ENCODE measurements at regions not wholly inside any gene's neighbourhood (a gene's known extent, or its start where the extent isn't known, plus 50 kb on each side); places are given as distances from the start of the nearest gene placed in this dataset.
"Not testable (repeated sequence)": the region's sequence is repeated elsewhere in the genome, so short reads cannot be mapped to it uniquely, and the experiment has no call there.

DNA sequence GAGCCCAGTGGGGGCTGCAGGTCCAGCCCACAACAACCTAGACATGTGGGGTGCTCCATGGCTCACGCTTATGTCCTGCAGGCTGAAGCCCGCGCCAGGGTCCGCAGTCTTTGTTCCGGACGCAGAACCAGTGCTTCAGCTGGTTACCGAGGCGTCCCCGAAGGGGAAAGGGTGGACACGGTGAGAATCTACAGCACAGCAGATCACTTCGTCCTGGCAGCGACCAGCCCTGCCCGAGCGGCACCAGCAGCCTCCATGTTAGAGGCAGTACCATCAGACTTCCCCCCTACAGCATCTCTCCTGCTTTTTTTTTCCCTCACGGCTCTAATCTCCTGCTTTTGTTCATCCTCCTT lies 1736.4 kb downstream of the TP53TG3F start:
- no peak for DNase-seq

DNA sequence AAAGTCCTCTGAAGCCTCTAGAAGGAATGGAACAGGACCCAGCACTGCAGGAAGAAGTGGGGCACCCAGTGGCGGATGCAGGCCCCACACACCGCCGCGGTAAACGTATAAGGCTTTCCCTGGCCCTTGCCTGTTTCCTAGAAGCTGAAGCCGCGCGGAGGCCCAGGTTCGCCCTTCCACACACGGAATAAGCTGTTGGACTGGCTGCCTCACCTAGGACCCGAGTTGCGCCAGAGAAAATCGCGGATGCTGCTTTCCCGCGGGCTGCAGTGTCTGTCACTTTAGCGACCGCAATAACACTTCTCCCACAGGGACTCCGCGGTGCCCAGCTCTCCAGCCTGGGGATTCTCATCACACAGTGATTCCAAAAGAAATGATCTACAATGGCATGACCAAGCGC lies 1736.9 kb downstream of the TP53TG3F start:
- DNase-seq = no peak

DNA sequence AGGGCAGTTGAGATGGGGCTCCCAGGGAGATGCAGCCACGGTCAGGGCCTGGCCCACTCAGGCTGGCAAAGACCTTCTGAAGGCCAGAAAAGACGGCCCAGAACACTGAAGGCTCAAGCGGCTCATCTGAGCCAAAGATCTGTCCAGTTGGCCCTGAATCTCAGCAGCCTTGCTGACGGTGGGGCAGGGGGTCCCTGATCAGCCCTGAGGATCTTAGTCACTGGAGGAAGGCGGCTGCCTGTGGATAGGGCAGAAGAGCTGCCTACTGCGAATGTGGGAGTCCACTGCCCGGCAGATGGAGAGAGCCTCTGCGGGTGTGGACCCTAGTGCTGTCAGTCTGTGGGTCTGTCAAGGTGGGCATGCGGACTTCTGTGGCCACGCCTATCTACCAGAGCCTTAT lies 1738.2 kb downstream of the TP53TG3F start:
- no peak for DNase-seq

DNA sequence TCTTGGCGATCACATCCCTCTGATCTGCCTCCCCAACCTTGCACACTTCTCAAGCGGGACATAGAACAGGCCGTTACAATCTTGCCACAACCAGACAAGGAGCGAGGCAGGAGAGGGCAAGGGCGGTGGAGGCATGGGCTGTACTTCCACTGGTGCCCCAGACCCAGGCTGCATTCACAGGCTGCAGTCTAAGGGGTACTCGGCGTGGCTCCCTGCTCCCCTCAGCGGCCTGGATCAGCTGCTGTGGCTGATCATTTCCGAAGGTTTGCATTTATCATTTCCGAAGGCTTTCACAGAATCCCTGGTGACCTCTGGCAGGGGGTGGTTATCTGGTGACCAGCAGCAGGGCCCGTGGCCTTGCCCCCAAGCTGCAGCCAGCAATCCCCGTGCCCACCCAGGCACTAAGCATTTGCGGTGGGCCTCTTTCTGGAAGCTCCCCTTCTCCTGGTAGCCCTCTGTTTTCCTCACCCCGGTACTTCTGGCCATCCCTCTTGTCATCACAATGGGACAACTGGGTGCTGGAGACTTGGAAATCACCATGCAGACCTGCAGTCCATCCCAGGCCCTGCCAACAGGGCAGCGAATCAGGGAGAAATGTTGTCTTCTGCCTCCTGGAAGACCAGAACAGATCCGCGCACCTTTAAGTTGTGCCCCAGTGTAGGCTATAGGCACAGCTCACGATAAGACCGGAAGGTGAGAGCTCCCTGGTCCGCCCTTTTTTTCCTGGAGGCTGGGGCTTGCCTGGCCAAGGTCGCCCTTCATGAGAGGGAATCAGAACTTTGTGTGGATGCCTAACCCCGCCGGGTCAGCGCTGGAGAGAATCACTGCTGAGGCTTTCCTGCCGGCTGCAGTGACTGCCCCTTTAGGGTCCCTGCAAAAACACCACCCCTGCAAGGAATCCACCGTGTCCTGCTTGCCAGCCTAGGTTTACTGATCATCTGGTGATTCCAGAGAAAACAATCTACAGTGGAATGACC lies 1739.1 kb downstream of the TP53TG3F start:
- DNase-seq = no peak

DNA sequence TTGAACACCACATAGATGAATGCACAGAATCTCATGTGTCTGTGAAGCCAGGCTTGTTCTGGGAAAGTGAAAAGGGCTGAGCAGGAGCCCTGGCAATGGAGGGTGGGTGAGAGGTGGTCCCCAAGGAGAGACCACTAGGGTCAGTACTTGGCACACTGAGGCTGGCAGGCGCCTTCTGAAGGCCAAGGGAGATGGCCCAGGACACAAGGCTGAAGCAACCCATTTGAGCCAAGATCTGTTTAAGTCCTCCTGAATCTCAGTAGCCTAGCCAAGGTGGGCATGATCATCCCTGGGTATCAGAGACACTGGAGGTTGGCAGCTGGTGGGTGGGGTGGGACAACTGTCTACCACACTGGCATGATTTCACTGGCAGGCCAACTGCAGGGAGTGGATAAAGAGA lies 1741.2 kb downstream of the TP53TG3F start:
- DNase-seq = no peak

DNA sequence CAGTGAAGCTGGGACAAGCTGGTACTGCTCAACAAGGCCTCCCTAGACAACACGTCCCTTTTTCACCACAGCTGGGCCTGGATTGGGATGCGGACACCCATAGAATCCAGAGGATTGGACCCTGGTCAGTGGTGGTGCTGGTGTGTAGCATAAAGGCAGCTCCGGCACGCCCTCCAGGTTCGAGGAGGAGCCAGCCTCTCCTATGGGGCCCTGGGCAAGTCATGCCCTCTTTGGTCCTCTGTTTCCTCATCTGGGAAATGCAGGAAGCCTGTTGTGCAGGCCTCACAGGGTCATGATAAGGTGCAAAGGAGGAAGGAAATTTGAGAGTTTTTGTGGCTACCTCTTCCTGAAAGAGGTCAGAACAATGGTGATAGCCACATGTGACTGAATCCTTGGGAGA lies 1741.7 kb downstream of the TP53TG3F start:
- DNase-seq = no peak

DNA sequence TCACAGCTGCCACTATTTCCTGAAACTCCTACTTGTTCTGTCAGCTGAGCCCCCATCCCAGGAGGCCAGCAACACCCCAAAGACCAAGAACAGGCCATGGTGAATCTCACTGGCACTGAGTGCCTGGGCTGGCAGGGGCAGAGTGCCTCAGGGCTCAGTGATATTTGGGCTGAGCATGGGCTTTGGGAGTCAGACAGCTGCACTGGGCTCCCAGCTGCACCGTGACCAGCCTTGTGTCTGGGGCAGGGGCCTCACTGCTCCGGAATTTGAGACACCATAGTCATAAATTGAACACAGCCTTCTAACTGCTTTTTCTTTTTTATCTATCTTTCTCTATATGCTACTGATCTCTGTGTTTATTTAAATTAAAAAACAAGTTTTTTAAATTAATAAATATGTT lies 1744.2 kb downstream of the TP53TG3F start:
- no peak for DNase-seq

DNA sequence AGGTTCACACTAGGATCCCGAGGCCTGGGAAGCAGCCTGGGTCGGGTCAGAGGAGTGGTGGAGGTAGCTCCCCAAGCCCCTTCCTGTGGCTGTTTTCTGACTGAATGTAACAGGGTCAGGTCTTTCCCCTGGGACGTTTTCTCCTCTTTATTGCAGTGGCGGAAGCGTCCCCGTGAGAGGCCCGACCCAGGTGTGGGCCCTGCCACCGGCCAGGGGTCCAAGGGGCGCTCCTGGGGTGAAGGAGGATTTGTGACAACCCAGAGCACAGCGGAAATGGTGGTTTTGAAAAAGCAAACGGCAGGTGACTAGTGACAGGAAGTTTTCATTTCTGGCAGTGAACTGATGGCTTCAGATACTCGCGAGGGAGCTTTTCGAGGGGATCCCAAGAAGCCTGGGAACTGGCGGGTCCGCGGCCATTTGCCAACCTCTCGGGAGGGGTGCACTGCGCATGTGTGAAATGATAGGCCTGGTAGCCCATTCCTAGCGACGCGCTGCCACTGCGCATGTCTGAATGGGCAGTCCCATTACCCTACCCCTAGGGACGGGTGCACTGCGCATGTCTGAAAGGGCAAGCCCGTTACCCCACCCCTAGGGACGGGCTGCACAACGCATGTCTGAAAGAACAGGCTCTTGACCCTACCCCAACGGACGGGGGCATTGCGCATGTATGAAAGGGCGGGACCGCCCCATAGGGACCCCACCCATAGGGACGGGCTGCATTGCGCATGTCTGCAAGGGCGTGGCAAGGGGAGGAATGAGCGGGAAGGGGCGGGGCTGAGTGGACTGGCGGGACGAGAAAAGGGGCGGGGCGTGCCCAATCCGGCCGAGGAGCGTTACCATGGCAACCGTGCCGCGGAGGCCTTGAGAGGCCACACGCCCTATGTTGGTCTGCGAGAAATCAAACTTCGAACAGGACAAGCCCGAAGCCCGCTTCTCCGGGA lies 1747.9 kb downstream of the TP53TG3F start:
- no peak for DNase-seq

DNA sequence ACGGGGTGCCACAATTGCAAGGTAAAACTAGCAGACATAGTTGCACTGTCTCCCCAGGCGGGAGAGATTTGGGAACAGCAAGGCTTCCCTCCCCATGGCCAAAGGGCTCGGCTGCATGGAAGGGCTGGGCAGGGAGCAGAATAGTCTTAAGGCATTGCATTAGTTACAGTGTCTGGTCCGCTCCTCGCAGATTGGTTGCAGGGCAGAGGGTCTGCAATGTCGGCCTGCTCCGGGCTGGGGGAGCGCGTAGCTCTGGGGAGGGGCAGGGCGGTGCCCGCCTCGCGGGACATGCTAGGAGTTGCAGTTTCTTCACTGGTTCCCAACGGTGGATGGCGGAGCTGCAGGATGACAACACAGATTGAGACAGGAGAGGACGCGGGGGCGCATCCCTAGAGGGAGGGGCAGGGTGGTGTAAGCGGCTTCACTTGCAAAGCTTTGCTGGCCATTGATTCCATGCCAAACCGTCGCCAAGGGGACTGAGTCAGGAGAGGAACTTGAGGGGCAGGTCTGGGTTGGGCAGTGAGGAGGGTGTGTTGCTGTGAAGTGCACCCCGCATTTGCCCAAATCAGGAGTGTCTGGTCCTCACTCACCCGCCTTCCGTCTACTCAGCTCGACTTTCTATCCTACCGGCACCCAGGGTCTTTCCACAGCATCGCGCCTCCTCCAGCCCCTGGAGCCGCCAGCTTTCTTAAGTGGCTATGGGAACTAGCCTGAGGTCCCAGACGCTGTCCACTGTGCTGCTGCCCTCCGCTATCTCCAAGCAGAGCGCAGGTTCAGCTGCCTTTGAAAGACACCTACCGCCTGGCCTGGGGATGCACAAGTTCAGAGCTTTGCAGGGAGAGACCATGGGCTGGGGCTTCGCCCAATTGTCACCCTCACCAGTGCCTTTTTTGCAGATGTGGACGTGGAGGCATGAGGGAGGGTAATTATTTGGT lies 1748.9 kb downstream of the TP53TG3F start:
- no peak for DNase-seq

DNA sequence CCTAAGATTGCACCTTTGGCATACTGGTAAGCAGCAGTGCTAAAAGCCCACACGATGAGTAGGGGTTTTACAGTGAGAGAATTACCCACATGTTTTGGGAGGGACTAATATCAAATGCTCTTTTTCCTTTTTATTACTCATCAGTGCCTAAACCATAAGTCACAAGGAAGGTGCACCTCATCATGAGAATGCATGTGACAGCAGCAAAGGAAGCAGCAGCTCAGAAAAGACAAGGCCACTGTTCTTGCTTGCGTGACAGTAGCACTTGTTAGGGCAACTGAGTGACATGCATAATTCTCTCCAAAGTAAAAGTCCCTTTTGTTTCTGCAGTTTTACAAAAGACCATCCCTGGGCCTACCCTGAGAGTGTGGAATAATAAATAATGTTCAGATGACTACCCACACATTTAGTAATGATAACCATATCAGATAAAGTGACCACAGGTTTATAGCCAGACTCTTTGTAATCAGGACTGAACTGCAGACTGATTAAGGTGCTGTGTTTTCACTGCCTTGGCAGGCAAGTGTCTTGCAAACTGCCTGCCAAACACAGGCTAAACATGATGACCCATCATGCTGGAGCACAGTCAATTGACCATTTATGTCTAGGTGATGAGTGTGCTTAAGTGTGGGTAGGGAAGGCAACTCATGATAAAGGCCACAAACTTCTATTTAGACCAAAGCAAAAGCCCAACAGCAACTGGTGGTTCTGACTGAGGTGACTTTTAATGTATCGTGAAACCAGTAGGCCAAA lies 1751.4 kb downstream of the TP53TG3F start:
- DNase-seq = no peak

DNA sequence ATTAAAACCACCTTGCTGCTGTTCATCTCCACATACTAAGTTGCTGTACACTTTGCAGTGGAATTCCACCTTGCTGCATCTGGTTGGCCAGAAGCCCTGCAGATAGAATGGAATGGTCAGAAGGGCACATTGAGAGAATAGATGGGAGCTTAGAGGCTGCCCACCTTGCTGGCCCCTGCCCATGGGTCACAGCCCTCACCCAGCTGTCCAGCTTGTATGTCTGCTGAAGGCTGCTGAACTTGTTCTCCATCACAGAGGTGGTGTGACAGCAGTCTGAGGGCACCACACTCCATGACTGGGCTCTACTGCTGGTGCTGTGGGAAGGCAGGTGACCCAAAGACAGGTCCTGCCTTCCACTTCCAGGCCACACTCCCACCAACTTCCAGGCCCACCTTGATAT lies 1755.4 kb downstream of the TP53TG3F start:
- no peak for DNase-seq

DNA sequence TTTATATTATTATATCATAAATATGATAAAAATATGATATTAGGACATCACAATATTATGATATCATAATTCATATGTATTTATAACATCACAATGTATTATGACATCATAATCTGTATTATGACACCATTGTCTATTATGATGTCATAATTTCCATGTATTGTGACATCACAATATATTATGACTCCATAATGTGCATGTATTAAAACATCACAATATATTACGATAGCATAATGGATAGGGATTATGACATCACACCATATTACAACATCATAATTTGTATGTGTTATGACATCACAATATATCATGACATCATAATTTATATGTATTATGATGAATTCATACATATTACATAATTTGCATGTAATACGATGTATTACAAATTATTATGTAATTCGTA lies 1755.9 kb downstream of the TP53TG3F start:
- no peak for DNase-seq

DNA sequence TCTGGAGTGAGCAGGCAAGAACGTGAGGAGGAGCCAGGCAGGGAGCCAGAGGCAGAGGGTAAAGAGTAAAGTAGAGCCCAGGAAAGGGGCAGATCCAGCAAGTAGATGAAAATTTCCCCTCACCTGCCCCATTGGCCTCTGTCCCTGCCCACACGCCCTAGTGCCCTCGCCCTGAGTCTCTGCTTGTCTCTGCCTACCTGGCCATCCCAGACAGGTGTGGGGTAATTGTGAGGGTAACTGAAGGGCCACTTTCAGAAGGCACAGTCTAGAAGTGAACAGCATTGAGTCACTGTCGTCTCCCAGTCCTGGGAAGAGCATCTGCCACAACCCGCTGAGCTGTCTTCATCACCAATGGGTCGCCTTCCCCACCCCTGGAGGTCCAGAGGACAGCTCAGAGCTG lies 1756.8 kb downstream of the TP53TG3F start:
- DNase-seq = not testable (repeated sequence)

DNA sequence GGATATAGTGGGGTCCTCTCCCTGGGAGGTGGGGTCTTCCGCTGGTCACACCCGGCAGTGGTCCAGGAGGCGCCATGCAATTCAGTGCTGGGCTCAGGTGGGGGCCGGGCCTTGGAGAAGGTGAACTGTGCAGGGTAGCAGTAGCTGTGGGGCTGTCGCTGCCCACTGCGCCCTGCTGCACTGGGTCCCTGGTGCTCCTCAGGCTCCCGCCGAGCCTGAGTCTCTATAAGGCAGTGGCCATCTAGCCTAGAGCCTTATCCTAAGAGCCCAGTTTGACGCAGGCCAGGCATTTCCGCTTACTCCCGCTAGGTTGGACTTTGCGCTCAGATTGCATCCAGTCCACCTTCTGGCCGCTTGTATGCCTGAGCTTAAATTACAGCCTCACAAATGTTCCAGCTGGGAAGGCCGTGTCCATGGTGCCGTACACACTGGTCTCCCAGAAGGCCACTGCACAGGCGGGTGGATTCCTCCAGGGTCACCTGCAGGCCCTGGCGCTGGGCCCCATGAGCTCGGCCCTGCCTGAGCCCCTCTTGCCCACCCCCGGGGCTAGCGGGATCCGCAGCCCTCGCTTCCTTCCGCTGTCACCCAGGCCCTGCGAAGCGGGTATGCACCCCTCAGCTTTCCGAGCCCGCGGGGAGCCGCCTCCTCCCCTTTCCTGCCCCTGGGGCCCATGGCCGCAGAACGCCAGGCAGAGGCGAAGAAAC lies 1762.2 kb downstream of the TP53TG3F start:
- DNase-seq = no peak

DNA sequence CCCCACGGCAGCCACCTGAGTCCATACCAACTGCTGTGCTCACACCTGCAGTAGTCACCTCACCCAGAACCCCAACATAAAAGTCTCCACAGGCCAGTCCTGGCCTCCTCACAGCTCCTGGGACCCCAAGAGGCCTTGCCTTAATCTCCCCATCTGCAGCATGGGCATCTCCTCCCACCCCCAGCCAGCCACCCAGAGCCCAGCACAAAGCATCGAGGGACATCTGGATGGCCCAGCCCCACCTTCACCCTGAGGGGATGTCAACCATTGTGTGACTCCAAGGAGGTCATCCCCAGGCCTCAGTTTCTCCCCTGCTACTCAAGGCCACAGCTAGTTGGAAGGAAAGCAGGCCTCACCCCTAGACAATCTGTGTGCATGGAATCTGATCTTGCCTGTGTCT lies 1775.3 kb downstream of the TP53TG3F start:
- no peak for DNase-seq

DNA sequence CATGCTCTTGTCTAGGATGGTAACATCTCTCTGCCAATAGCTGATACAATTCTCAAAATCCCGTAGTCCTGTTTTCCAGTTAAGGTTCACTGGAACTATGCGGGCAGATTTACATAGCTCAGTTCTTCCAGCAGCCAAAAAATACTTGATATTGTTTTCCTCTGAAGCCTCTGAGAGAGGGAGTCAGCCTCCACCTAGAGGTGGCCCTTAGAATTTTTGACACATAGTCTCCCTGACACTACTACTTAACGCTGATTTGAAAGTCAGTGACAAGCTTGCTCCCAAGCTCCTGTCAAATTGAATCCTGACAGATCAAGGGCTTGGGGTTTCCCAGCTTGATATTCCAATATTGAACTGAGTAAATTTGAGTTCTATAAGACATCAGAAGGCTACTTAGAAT lies 1780.1 kb downstream of the TP53TG3F start:
- DNase-seq = no peak

DNA sequence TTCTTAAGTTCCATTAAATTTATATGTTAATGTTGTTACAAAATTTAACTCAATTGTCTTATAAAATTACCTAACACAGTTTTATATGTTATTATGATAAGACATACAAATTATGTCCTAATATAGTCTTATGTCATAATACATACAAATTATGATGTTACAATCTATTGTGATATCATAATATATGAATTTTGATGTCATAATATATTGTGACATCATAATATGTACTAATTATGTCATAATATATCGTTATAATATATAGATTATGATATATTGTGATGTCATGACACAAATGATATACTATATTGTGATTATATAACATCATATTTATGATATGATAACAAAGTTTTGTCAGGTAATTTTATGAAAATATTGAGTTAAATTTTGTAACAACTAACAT lies 1789.6 kb downstream of the TP53TG3F start:
- no peak for DNase-seq

DNA sequence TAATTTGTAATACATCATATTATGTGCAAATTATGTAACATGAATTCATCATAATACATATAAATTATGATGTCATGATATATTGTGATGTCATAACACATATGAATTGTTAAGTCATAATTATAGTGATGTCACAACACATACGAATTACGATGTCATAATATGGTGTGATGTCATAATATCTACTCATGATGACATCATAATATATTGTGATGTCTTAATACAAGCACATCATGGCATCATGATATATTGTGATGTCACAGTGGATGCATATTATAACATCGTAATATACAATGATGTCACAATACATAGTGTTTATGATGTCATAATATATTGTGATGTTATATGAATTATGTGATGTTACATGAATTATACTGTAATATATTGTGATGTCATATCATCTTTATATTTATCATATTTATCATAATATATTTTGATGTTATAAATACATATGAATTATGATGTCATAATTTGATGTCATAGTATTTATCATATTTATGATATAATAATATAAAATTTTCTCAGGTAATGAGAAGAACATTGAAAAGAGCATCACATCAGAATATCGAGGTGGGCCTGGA lies 1793.0 kb downstream of the TP53TG3F start:
- no peak for DNase-seq

DNA sequence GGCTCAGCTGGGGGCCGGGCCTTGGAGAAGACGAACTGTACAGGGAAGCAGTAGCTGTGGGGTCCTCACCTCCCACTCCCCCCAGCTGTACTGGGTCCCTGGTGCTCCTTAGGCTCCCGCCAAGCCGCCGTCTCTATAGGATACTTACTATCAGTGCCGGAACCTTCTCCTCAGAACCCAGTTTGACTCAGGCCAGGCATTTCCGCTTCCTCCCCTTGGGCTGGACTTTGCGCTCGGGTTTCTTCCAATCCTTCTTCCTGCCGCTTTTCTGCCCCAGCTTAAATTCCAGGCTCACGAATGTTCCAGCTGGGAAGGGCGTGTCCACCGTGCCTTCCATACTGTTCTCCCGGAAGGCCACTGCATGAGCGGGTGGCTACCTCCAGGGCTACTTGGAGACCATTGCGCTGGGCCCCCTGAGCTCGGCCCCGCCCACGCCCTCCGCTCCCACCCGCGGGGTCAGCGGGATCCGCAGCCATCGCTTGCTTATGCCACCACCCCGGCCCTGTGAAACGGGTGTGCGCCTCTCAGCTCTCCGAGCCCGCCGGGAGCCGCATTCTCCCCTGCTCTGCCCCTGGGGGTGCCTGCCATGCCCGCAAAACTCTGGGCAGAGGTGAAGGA lies 1795.9 kb downstream of the TP53TG3F start:
- no peak for DNase-seq
